ENCODE measurements at regions not wholly inside any gene's neighbourhood (a gene's known extent, or its start where the extent isn't known, plus 50 kb on each side); places are given as distances from the start of the nearest gene placed in this dataset.

- Histone ChIP-seq H3K4me1 (no peaks in the 10 kb centered on the region), H3K36me3 (no peaks in the 10 kb centered on the region), H3K4me3 (no peak overlapping the region), H3K9me3 (no peaks in the 10 kb centered on the region), H3K27ac (no peak overlapping the region), H3K27me3 (no peaks in the 10 kb centered on the region)
- intact Hi-C loops (cut with DNase I; ENCODE audit: low total_unique reads) = no loop called here
- no peak for TF ChIP-seq POLR2A (IDR thresholded peaks at IDR 0.05)
- TF ChIP-seq, protein P1, sequence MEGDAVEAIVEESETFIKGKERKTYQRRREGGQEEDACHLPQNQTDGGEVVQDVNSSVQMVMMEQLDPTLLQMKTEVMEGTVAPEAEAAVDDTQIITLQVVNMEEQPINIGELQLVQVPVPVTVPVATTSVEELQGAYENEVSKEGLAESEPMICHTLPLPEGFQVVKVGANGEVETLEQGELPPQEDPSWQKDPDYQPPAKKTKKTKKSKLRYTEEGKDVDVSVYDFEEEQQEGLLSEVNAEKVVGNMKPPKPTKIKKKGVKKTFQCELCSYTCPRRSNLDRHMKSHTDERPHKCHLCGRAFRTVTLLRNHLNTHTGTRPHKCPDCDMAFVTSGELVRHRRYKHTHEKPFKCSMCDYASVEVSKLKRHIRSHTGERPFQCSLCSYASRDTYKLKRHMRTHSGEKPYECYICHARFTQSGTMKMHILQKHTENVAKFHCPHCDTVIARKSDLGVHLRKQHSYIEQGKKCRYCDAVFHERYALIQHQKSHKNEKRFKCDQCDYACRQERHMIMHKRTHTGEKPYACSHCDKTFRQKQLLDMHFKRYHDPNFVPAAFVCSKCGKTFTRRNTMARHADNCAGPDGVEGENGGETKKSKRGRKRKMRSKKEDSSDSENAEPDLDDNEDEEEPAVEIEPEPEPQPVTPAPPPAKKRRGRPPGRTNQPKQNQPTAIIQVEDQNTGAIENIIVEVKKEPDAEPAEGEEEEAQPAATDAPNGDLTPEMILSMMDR (IDR thresholded peaks at IDR 0.05 in 4 of 5, conservative IDR thresholded peaks at IDR 0.05 in 1 of 5) = no peak
- in situ Hi-C loops (cut with MboI; ENCODE audit: low sequenced_read_pairs in 4 of 4) = no loop called here
- no peak for ATAC-seq
- DNase-seq = no peak
These were observed 379.3 kb upstream of the CBLB start for GRCh38 chr3:106247902-106248684.

- no peaks in the 10 kb centered on the region for H3K36me3 ChIP-seq
- no peak overlapping the region for H3K4me3 ChIP-seq
- H3K27me3 ChIP-seq = no peaks in the 10 kb centered on the region
- H3K9me3 ChIP-seq = no peaks in the 10 kb centered on the region
- no peak for DNase-seq
- no peak for ATAC-seq
- no peak overlapping the region for H3K27ac ChIP-seq
- no peaks in the 10 kb centered on the region for H3K4me1 ChIP-seq
- in situ Hi-C loops (cut with MboI; ENCODE audit: low sequenced_read_pairs in 4 of 4) (no loop called here), intact Hi-C loops (cut with DNase I; ENCODE audit: low total_unique reads) (no loop called here)
- TF ChIP-seq, protein P1 (IDR thresholded peaks at IDR 0.05 in 4 of 5, conservative IDR thresholded peaks at IDR 0.05 in 1 of 5) = no peak
- TF ChIP-seq POLR2A (IDR thresholded peaks at IDR 0.05) = no peak
These were observed 380.3 kb upstream of the CBLB start for GRCh38 chr3:106249159-106249558.

- Histone ChIP-seq H3K4me3 (no peak overlapping the region), H3K36me3 (no peaks in the 10 kb centered on the region), H3K27me3 (no peaks in the 10 kb centered on the region), H3K4me1 (no peaks in the 10 kb centered on the region), H3K9me3 (no peaks in the 10 kb centered on the region), H3K27ac (no peak overlapping the region)
- TF ChIP-seq, protein P1 (IDR thresholded peaks at IDR 0.05 in 4 of 5, conservative IDR thresholded peaks at IDR 0.05 in 1 of 5) = no peak
- TF ChIP-seq POLR2A (IDR thresholded peaks at IDR 0.05) = no peak
- DNase-seq = no peak
- intact Hi-C loops (cut with DNase I; ENCODE audit: low total_unique reads) (no loop called here), in situ Hi-C loops (cut with MboI; ENCODE audit: low sequenced_read_pairs in 4 of 4) (no loop called here)
- no peak for ATAC-seq
These were observed 381.2 kb upstream of the CBLB start for GRCh38 chr3:106249981-106250380.

DNA sequence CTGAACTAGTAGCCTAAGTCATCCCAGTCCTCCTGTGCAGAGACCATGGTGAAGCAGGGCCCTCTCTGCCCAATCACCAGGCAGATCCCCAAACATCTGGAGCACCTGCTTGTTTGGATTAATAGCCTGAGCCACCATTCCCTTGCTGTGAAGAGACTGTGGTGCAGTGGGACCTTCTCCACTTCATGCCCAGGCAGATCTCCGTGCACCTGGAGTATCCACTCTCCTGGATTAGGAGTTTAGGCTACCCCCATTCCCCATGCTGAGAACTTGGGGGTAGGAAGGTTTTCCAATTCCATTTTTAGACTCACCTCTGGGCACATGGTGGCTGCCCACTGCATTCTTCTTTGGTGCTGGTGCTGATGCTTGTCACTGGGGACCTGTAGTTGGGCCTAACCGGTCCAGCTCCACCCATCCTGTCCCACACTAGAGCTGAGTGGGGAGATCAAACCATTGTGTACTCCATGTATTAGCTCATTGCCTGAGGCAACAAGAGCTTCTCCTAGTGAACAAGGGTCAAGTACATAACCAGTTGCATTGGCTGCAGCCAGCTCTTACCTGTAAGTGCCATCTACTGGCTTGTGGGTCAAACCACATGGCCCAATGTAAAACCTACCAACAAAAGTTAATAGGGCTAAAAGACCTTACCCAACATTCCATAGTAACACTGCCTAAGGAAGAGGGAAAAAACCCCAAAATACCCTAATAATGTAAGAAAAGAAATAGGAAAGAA, 382.5 kb upstream of the CBLB start:
- H3K9me3 ChIP-seq = no peaks in the 10 kb centered on the region
- intact Hi-C loops (cut with DNase I; ENCODE audit: low total_unique reads) (no loop called here), in situ Hi-C loops (cut with MboI; ENCODE audit: low sequenced_read_pairs in 4 of 4) (no loop called here)
- no peak overlapping the region for H3K4me3 ChIP-seq
- TF ChIP-seq POLR2A (IDR thresholded peaks at IDR 0.05) = no peak
- TF ChIP-seq, protein P1 (IDR thresholded peaks at IDR 0.05 in 4 of 5, conservative IDR thresholded peaks at IDR 0.05 in 1 of 5) = no peak
- ATAC-seq = no peak
- DNase-seq = no peak
- H3K27ac ChIP-seq = no peak overlapping the region
- H3K4me1 ChIP-seq = no peaks in the 10 kb centered on the region
- no peaks in the 10 kb centered on the region for H3K36me3 ChIP-seq
- no peaks in the 10 kb centered on the region for H3K27me3 ChIP-seq
